Right ventricle myocardium inferior (tissue), 1 donor: ENCODE measurements at regions not wholly inside any gene's neighbourhood (a gene's known extent, or its start where the extent isn't known, plus 50 kb on each side); places are given as distances from the start of the nearest gene placed in this dataset.
A peak's percentile ranks its signal among the peaks of the same experiment; 100 is the strongest.

Source experiments
- ATAC-seq: fragments of 200-7000 bp; cut with Tn5 transposase; one replicate; pipeline ENCODE4 v1.9.1; 2020; ENCODE audit warnings: mild to moderate bottlenecking, moderate library complexity
- DNase-seq: peaks from one replicate; pipeline ENCODE4 v3.0.0; 2021; ENCODE audit errors: missing footprints
- intact Hi-C: fragments of 100-400 bp; cut with DNase I; formaldehyde crosslinking; loops from one replicate; pipeline ENCODE4 v1.11.0; 2022
- donor health status: DM: no; HTN: yes; CAD: no; lungs with severe emphysema.

DNA sequence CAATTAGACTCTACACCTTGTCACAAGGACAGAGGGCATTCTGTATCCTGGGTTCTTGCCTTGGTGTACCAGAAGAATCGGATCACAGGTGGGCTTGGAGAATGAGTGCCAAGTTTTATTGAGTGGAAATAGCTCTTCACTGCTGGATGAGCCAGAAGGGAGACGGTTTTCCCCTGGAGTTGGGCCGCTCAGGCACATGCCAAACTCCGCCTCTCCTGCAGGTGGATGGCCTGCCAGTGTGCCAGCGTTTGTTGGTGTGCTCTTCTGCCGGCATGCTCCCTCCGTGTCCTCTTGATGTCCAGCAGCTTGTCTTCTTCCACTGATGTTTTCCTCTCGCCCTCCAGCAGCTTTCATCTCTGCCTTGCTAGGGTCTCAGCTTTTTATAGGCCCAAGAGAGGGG lies 115.5 kb upstream of the RAB27B start:
- no peak for ATAC-seq
- intact Hi-C loops, result no loop called here
- no peak for DNase-seq

DNA sequence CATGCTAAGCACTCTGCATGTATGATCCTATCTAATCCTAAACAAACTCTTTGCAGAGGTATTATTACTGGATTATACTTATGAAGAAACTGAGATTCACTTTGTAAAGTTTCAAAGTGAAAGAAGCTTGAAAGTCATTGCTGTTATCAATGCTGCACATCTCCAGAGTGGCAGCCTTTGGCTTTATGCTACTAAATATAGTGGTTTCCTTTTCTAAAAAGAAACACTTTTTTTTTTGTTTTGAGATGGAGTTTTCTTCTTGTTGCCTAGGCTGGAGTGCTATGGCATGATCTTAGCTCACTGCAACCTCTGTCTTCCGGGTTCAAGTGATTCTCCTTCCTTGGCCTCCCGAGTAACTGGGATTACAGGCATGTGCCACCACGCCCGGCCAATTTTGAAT lies 114.9 kb upstream of the RAB27B start:
- ATAC-seq (no peak), DNase-seq (no peak)
- intact Hi-C loops, result no loop called here

DNA sequence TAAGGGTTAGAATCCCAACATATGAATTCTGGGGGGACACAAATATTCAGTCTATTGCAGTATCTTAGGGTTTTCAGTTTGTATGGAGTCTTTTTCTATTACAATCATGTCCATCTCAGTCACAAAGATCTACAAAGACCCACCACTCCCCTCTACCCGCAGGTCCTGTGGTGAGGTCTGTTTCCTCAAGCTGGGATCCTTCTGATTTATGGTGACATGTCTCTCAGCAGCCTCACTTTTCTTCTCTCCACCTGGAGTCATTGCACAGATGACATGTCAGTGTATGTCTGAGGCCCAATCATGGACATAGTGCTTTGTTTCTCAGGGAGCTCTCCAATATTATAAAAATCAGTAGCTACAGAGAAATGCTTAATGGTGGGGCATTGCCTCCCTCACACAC lies 113.4 kb upstream of the RAB27B start:
- intact Hi-C loops, result no loop called here
- DNase-seq (no peak), ATAC-seq (no peak)

DNA sequence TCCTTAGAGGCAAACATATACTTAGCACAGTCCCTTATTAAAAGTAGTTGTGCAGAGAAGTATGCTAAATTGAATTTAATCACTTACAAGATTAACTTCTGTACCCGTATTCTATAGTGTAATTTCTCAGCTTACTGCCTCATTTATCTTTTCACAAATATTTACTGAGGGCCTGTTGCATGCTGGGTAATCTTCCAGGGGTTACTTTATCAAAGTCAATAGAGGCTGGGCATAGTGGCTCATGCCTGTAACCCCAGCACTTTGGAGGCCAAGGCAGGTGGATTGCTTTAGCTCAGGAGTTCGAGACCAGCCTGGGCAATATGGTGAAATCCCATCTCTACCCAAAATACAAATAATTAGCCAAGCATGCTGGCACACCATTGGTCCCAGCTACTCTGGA lies 111.7 kb upstream of the RAB27B start:
- no peak for DNase-seq
- intact Hi-C loops, result no loop called here
- no peak for ATAC-seq

DNA sequence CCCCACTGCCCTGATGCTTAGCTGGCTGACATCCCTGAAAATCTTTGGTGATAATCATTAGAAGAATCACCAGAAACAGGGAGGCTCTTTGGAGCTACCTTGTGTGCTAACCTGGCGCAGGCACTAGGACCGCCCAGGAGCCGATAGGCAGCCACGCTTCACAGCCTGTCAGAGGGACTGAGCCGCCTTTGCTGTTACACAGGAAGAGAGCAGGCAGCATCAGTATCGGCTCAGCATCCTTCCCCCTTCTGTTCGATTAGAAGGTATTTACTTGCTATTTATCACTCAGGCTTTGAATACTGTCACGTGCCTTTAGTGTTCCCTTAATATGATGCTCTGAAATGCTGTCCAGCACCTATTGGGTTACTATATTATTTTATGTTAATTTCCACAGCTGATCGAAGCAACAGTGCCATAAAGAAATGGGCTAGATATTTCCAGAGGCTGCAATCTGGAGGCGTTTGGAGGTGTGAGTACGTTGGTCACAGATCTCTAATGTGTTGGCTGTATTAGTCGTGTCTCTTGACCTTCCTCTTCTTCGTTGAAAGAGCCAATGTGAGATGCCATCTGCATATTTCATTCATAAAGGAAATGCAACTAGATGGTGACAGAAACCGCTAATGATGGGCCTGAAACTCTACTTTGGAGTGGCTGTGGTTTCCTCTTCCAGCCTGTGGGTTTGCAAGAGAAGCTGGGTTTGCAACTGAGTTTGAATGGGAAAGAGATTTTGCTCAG lies 110.4 kb upstream of the RAB27B start:
- DNase-seq (no peak), ATAC-seq (no peak)
- intact Hi-C loops, result no loop called here

DNA sequence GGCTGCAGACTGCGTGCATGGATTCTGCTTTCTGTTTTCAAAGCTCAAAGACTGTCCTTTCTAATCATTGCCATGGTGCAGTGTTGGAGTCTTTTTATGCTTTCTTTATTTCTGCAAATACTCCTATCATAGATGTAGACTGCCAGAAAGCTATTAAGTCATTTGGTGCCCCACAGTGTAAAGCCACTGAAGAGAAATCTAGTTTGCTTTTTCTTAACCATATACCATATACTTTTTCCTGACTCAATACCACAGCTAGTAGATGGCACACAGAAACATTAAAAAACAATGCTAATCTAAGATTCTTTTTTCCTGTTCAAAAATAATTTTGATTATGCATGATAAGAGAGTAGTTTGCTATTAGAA lies 109.9 kb upstream of the RAB27B start:
- intact Hi-C loops, result no loop called here
- ATAC-seq (no peak), DNase-seq (no peak)

DNA sequence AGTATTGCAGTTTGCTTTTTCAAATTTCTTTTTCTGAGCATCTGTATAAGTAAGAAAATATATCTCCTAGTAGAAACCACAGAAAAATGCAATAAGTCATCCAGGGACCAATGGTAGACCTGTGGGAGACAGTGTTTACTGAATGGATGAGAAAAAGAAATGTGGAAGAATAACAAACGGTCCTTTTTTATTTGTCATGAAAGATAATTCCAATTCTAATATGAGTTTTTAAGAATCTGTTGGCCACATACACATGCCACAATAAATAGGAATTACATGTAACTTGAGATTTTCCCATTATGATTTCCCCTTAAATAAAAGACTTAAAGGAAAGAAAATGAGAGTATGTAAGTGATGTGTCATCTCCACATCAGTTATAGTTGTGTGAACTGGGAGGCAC lies 107.7 kb upstream of the RAB27B start:
- intact Hi-C loops, result no loop called here
- DNase-seq (no peak), ATAC-seq (no peak)

DNA sequence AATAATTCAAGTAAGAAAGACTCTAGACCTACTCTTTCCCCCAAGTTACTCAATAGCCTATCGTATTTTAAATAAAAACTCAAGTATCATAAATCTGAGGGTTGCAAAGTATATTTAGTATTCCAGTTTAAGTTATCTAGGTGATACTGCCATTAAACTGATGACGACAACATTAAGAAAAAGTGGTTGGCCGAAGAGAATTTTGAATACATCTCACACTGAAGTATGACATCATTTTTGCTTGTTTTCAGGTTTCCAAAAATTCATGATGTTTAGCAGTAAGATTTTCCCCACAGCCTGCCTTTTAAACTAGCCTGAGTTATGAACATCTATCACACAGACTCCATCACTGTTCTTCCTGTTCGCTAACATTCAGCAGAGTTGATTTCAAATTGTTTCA lies 102.1 kb upstream of the RAB27B start:
- intact Hi-C loops, result no loop called here
- ATAC-seq (no peak), DNase-seq (no peak)

DNA sequence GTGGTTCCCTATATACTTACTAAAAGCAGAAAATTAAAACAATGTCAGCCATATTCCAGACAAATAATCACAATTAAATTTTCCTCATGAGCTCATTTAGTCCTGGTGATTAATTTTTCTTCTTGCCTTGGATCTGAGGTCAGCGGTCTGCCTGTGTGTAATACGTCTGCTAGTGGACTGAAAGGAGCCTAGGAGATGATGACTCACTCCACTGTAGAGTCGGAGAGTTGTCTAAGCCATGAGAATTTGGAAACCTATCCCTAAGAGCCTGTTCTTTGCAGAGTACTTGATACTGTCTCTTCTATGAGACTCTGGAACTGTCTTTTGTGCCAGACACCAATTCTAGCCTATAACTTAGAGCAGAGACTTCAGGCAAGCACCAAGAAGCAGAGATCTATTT lies 94.2 kb upstream of the RAB27B start:
- DNase-seq (no peak), ATAC-seq (no peak)
- intact Hi-C loops, result no loop called here

DNA sequence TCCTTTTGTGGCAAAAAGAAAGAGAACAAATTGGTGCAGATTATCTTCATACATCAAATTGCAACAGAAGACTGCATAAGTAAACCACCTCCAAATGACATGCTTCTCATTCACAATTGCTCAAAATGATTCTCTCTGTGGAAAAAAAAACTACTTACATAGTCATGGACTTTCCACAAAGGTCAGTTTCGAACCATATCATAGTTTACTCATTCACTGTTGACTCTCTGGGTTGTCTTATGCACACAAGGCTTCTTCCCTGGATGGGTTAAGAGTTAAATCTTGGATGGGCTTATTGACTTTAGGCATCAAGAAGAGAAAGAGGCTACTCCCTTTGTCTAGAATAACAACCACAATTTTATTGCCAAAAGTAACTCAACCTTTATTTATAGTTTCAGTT lies 91.3 kb upstream of the RAB27B start:
- intact Hi-C loops, result no loop called here
- ATAC-seq, result no peak
- no peak for DNase-seq

DNA sequence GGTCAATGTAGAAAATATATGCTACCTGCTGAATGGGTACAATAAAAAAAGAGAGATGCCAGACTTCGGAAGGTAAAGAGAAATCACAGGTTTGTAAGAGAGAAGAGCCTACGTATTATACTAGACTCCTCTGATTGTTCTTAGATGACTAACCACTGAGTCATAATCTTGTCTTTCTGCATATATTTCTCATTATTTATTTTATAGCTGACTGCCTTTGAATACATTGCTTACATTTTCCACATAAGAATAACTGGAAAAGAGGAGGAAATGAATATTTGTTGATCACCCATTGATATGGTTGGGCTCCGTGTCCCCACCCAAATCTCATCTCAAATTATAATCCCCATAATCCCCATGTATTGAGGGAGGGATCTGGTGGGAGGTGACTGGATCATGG lies 90.3 kb upstream of the RAB27B start:
- DNase-seq (no peak), ATAC-seq (no peak)
- intact Hi-C loops, result no loop called here

DNA sequence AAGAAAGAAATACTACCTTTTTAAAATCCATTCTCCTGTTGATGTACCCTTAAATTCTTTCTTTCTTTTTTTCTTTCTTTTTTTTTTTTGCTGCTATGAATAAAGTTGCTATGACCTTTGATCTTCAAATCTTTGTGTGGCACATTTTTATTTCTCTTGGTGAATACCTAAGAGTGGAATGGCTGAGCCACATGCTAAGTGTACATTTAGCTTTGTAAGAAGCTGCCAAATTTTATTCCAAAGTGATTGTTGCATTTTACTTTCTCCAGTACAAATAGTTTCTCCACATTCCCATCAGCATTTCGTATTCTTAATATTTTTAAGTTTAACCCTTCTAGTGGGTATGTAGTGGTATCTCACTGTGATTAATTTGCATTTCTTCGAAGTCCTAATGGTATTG lies 88.8 kb upstream of the RAB27B start:
- ATAC-seq (no peak), DNase-seq (no peak)
- intact Hi-C loops, result no loop called here

DNA sequence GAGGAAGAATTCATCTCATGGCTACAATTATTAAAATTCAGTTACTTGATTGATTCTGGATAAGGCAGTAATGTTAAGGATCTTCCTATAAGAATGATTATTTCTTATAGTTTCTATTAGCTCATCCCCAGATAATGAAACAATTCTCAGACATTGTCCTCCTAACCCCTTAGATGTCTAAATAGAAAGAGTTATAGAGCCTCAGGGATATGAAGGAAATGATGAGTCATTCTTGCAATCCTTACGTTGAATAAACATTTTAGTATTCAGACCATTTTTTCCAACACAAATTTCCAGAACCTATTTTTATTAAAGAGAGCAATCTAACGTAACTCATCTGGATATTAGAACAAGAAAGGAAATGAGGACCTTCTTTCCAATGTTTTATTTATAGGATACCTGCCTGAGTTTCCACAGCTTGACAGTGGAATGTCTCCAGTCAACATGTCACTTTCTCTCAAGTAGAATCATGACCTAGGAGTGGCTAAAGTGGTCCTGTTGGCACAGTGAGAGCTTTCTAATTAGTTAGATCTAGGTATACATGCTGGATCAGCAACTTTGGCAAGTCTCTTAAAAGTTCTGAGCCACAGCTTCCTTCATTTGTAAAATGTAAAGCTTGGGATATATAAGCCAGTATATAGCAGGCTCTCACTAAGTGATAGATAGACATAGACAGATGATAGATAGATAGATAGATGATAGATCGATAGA lies 88.0 kb upstream of the RAB27B start:
- no peak for ATAC-seq
- no peak for DNase-seq
- intact Hi-C loops, result no loop called here

DNA sequence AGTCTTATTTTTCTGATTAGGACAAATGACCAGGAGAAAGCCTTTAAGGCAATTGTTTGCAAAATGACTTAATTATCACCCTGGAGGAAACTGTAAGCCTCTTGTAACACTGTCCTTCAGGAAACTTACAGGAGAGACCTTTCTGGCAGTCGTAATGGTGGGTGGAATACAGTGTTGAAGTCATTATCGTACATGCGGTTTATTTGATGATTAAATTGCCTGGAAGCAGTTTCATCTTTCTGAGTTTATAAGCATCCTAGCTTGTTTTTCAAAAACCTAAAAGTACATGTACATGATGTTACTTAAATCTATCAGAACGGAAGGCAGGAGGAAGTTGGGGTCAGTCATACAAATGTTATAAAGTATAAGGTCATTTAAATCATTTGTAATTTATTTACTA lies 86.2 kb upstream of the RAB27B start:
- intact Hi-C loops, result no loop called here
- ATAC-seq (no peak), DNase-seq (no peak)

DNA sequence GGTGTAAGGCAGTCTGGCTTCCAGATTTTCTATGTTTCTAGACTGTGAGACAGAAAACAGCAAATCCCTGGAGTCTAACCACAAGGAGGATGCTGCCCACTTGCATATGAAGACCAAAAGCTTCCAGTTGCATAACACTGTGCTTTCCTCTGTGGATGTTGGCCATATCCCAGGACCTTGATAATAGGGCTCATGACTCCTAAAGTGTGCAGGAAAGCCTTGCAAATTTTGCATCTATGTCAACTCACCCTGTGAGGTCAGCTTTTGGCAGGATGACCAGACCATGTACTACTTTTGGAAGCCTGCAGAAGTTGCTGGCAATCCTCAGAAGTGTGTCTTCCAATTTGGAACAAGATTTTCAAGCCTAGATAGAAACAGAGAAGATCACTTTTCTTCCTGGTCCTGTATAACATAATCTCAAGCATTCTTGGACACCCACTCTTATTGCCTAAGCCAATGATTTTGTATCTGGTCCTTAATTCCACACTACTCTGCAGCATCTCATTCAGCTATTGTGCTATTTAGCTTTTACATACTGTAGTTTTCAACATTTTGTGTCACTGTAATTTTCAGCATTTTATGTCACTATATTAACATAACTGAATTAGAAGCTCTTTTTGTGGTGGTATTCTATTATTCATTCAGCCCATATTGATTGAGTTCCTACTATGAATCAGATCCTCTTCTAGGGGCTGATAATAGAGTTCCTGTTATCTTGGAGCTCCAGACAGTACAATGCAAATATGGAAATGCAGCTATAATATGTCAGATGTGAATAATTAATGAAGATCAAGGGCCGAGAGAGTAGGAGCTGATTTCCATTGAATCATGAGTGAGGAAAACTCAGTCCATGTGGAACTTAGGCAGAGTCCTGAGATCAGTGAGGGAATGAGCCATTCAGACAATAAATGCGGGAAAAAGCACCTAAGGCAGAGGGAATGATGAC lies 85.3 kb upstream of the RAB27B start:
- no peak for DNase-seq
- intact Hi-C loops, result no loop called here
- ATAC-seq, result peak; percentile 96

DNA sequence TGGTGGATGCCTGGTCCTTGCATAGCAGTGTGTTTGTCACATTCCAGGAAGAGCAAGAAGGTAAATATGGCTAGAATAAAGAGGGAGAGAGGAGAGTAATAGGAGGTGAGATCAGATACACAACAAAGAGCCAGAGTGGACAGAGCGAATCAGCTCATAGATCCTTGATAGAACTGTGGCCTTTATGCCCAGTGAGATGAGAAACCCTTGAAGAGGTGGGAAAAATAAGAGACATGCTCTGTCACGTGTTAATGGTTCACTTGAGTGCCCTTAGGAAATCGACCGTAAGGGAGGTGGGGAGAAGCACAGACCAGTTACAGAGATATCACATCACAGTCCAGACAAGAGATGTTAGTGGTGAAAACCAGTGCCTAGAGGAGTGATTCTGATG lies 84.7 kb upstream of the RAB27B start:
- intact Hi-C loops, result no loop called here
- ATAC-seq (no peak), DNase-seq (no peak)

DNA sequence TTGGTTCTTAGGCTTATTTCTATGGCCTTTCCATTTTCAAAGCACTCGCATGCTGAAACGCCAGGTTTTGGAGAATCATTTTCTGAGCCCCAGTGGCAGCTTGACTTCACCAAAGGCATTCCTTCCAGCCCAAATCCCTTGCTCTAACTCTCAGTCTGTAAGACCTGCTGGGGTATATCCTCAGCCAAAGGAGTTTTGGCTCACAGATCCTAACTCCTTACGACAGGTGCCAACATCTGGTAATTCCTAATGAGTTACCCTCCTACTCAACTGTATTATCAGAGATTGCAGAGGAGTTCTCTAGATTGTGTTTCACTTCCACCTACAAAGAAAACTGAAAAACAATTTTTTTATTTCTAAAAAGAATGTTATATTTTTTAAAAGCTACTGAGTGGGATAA lies 79.0 kb upstream of the RAB27B start:
- intact Hi-C loops, result no loop called here
- DNase-seq, result no peak
- no peak for ATAC-seq

DNA sequence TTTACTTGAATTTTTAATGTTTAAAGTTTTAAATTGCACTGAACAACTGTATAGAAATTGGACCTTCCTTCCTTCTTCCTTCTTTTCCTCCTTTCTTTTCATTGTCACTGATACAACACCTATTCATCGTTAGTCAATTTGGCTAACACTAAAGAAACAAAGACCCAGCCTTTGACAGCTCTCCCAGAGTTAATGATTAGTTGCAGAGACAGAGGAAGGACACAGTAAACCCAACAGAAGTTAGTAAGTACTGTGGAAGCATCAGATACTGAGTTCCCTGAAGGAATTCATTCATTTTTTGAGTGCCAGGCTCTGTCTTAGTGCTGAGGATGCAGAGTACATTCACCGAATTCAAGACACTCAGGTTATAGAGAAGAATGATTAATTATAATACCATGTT lies 77.9 kb upstream of the RAB27B start:
- no peak for ATAC-seq
- intact Hi-C loops, result no loop called here
- DNase-seq, result no peak

DNA sequence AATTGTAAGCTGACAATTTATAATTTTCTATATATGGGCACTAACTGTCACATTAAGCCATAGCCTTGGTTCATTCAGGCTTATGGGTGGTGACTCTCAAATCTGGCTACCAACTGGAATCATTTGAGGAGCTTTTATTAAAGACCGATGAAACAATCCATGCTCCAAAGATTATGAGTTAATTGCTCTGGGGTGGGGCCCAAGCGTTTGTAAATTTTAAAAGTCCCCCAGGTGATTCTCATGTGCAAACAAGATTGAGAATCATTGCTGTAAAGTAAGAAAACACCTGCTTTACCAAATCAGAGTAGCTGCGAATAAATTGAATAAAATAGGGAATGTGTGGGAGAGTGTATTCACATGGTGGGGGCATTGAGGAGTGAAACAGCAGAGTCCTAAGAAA lies 76.1 kb upstream of the RAB27B start:
- ATAC-seq (no peak), DNase-seq (no peak)
- intact Hi-C loops, result no loop called here

DNA sequence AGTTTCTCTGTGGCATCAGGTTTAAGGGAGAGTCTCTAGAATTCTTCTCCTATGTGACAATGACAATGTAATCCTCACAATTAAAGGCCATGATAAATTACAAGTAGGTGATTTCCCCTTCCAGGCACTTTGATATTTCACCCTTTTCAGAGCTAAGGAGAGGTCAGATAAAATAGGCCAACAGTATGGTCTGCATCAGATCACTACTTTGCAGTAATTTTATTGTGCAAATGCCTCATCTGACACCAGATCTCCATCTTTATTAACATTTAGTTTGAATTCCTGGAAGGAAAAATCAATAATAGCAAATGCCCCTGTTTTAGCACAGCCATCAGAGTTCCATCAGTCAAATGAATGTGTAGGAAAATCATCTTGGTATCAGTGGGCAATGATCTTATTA lies 72.8 kb upstream of the RAB27B start:
- DNase-seq (no peak), ATAC-seq (no peak)
- intact Hi-C loops, result no loop called here
